Suprapubic skin (tissue), 3 donors: ENCODE measurements at regions not wholly inside any gene's neighbourhood (a gene's known extent, or its start where the extent isn't known, plus 50 kb on each side); places are given as distances from the start of the nearest gene placed in this dataset.

ENCODE experiments used
- POLR2AphosphoS5 ChIP-seq, 3 donors: sonication (generic); formaldehyde crosslinking; IDR thresholded peaks; one replicate each; pipeline ENCODE4 v1.6.1; 2017; ENCODE audit warnings: antibody characterized with exemption in 3 of 3
- TF ChIP-seq, protein P1 (sequence below), 2 donors: fragments of 200-600 bp in 1 of 2; fragments of 450-650 bp in 1 of 2; sonication (generic) in 1 of 2; IDR thresholded peaks; one replicate each; pipeline ENCODE4 v1.5.1; 2016 to 2019; ENCODE audit warnings: antibody characterized with exemption in 2 of 2, mild to moderate bottlenecking in 1 of 2, moderate library complexity in 1 of 2

GRCh38 chr6:90645634-90646033 lies 58.8 kb upstream of the MAP3K7 start:
- TF ChIP-seq, protein P1, sequence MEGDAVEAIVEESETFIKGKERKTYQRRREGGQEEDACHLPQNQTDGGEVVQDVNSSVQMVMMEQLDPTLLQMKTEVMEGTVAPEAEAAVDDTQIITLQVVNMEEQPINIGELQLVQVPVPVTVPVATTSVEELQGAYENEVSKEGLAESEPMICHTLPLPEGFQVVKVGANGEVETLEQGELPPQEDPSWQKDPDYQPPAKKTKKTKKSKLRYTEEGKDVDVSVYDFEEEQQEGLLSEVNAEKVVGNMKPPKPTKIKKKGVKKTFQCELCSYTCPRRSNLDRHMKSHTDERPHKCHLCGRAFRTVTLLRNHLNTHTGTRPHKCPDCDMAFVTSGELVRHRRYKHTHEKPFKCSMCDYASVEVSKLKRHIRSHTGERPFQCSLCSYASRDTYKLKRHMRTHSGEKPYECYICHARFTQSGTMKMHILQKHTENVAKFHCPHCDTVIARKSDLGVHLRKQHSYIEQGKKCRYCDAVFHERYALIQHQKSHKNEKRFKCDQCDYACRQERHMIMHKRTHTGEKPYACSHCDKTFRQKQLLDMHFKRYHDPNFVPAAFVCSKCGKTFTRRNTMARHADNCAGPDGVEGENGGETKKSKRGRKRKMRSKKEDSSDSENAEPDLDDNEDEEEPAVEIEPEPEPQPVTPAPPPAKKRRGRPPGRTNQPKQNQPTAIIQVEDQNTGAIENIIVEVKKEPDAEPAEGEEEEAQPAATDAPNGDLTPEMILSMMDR (IDR thresholded peaks at IDR 0.05), result no peak
- TF ChIP-seq POLR2AphosphoS5 (IDR thresholded peaks at IDR 0.05), result no peak
